ENCODE measurements at regions not wholly inside any gene's neighbourhood (a gene's known extent, or its start where the extent isn't known, plus 50 kb on each side); places are given as distances from the start of the nearest gene placed in this dataset.

- peaks cover 1% of the 10 kb centered on the region for H3K27me3 Mint-ChIP-seq
- H3K36me3 Mint-ChIP-seq = peaks cover 5% of the 10 kb centered on the region
- peaks cover 6% of the 10 kb centered on the region for H3K4me1 Mint-ChIP-seq
- peaks cover 5% of the 10 kb centered on the region for H3K9me3 Mint-ChIP-seq
- H3K27ac Mint-ChIP-seq = no peak overlapping the region
- H3K4me3 Mint-ChIP-seq = no peak overlapping the region
Observed at GRCh38 chr7:28276298-28276697, 95.7 kb upstream of the JAZF1 start.

- peaks cover 3% of the 10 kb centered on the region for H3K4me1 Mint-ChIP-seq
- H3K9me3 Mint-ChIP-seq = peaks cover 5% of the 10 kb centered on the region
- H3K4me3 Mint-ChIP-seq = no peak overlapping the region
- H3K36me3 Mint-ChIP-seq = peaks cover 5% of the 10 kb centered on the region
- H3K27me3 Mint-ChIP-seq = peaks cover 1% of the 10 kb centered on the region
- no peak overlapping the region for H3K27ac Mint-ChIP-seq
Observed at GRCh38 chr7:28277364-28277763, 96.8 kb upstream of the JAZF1 start.

GRCh38 chr7:28277958-28278357, 97.4 kb upstream of the JAZF1 start:
- Mint-ChIP-seq H3K27me3 (no peaks in the 10 kb centered on the region), H3K4me3 (no peak overlapping the region), H3K27ac (no peak overlapping the region), H3K36me3 (peaks cover 3% of the 10 kb centered on the region), H3K9me3 (peaks cover 5% of the 10 kb centered on the region), H3K4me1 (no peaks in the 10 kb centered on the region)

GRCh38 chr7:28280516-28280915, 99.9 kb upstream of the JAZF1 start:
- no peaks in the 10 kb centered on the region for H3K9me3 Mint-ChIP-seq
- no peaks in the 10 kb centered on the region for H3K36me3 Mint-ChIP-seq
- H3K27ac Mint-ChIP-seq = peak overlapping the region; percentile 26
- no peaks in the 10 kb centered on the region for H3K27me3 Mint-ChIP-seq
- H3K4me3 Mint-ChIP-seq = no peak overlapping the region
- H3K4me1 Mint-ChIP-seq = no peaks in the 10 kb centered on the region

- Mint-ChIP-seq H3K4me1 (peaks cover 8% of the 10 kb centered on the region), H3K36me3 (no peaks in the 10 kb centered on the region), H3K27me3 (peaks cover 5% of the 10 kb centered on the region), H3K9me3 (no peaks in the 10 kb centered on the region), H3K4me3 (no peak overlapping the region), H3K27ac (no peak overlapping the region)
Observed at GRCh38 chr7:28290496-28290895, 109.9 kb upstream of the JAZF1 start.

DNA sequence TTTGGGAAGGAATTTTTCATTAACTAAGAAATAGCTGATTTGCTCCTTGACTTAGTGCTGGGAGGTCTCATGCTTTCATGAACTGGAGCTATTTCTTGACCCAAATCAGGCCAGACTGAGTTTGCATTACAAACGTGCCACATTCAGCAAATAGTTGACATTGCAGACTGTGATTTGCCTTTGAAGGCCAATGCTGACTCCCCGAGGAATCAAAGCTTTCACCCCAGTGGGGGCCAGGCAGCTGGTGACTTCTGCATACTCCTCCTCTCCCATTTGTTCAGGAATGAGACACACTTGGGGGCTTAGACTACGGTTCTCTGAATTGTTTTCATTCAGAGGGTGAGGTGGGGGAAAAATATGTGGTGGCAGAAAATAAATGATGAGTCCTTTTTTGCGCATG, 111.0 kb upstream of the JAZF1 start:
- Mint-ChIP-seq H3K4me3 (no peak overlapping the region), H3K9me3 (no peaks in the 10 kb centered on the region), H3K4me1 (peaks cover 8% of the 10 kb centered on the region), H3K27me3 (peaks cover 5% of the 10 kb centered on the region), H3K27ac (peak overlapping the region; percentile 1), H3K36me3 (no peaks in the 10 kb centered on the region)

- H3K9me3 Mint-ChIP-seq = no peaks in the 10 kb centered on the region
- no peaks in the 10 kb centered on the region for H3K36me3 Mint-ChIP-seq
- H3K4me1 Mint-ChIP-seq = peaks cover 8% of the 10 kb centered on the region
- H3K4me3 Mint-ChIP-seq = no peak overlapping the region
- H3K27ac Mint-ChIP-seq = no peak overlapping the region
- H3K27me3 Mint-ChIP-seq = peaks cover 5% of the 10 kb centered on the region
Observed at GRCh38 chr7:28292834-28293526, 112.4 kb upstream of the JAZF1 start.

DNA sequence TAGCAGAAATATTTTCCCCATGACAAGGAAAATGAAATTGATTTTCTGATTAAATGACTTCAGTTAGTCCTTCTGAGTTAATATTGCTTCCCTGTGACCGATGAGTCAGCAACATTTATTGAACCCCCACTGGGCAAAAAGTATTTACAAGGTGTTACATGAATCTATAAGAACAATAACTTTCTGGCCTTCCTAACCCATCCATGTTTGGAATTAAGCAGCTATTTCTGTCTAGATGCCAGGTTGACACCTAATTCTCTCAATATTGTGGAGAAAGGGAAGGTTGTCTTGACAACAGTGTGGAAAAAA, 112.9 kb upstream of the JAZF1 start:
- H3K4me1 Mint-ChIP-seq = peaks cover 8% of the 10 kb centered on the region
- peaks cover 5% of the 10 kb centered on the region for H3K27me3 Mint-ChIP-seq
- no peaks in the 10 kb centered on the region for H3K9me3 Mint-ChIP-seq
- H3K27ac Mint-ChIP-seq = no peak overlapping the region
- H3K36me3 Mint-ChIP-seq = no peaks in the 10 kb centered on the region
- H3K4me3 Mint-ChIP-seq = no peak overlapping the region

DNA sequence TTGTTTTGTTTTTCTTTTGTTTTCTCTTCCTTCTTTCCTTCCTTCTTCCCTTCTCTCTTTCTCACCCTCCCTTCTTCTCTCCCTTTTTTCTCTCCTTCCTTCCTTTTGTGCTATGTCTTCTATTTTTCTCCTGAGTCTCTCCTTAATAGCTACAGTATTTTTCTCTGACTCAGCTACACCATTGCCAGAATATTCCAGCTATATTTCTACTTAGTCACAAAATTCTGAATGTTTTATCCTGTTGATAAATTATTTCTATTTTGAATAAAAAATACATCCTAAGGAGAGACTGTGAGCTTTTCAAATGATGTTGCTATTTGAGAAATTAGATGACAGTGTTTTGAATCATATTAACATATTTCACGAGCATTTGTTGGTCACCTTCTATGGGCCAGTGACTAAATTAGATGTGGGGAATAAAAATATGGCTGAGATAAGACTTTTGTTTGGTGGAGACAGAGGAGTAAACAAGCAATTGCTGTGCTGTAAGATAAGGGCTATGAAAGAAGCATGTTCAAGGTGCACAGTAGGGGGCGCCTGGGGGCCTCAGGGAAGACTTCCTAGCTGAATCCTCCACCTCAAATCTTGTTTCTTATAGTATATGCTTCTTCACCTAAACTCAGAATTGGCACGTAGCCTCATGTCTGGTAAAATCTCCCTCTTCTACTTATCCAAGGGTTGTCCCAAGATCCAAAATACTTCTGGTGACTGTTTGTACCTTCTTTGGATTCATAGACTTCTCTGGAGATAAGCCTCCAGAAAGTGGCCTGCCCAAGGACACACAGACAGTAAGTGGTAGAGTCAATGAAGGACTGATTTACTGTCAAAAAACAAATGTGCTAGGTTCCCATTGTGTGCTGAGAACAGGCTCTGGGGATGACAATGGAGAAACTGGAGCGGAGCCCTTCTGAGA, 115.5 kb upstream of the CREB5 start:
- H3K27ac Mint-ChIP-seq = no peak overlapping the region
- H3K27me3 Mint-ChIP-seq = peaks cover 5% of the 10 kb centered on the region
- H3K4me3 Mint-ChIP-seq = no peak overlapping the region
- H3K9me3 Mint-ChIP-seq = no peaks in the 10 kb centered on the region
- peaks cover 8% of the 10 kb centered on the region for H3K4me1 Mint-ChIP-seq
- no peaks in the 10 kb centered on the region for H3K36me3 Mint-ChIP-seq

- Mint-ChIP-seq H3K4me3 (no peak overlapping the region), H3K27ac (no peak overlapping the region), H3K36me3 (no peaks in the 10 kb centered on the region), H3K4me1 (peaks cover 2% of the 10 kb centered on the region), H3K27me3 (peaks cover 5% of the 10 kb centered on the region), H3K9me3 (no peaks in the 10 kb centered on the region)
Observed at GRCh38 chr7:28297801-28298459, 114.4 kb upstream of the CREB5 start.

DNA sequence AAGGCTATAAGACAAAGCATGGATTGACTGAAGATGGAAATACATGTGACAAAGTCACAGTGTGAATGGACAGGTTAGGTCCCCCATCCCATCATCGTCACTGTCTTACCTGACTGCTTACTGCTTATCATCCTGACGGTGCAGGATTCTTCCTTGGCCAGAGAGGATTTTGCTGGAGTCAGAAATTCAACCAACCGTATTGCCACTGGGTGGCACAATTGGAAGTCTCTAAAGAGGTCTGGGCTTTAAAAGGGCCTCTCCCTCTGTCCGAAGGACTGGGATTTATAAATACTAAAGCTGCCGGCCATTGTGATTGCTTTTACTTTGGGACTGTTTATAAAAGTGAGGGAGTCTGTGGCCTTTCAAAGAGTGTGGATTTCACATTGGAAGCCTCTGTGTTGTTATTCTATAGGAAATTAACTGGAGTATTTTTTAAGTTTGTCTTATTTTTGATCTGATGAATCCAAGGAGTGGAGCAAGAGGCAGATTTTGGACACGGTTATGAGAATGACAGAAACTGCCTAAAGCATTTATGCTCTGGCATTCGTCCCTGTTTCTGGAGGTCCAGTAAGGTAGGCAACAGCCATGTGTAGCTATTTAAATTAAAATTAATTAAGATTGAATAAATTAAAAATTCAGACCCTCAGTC, 113.3 kb upstream of the CREB5 start:
- Mint-ChIP-seq H3K27ac (no peak overlapping the region), H3K4me3 (no peak overlapping the region), H3K9me3 (no peaks in the 10 kb centered on the region), H3K36me3 (no peaks in the 10 kb centered on the region), H3K4me1 (no peaks in the 10 kb centered on the region), H3K27me3 (peaks cover 2% of the 10 kb centered on the region)

DNA sequence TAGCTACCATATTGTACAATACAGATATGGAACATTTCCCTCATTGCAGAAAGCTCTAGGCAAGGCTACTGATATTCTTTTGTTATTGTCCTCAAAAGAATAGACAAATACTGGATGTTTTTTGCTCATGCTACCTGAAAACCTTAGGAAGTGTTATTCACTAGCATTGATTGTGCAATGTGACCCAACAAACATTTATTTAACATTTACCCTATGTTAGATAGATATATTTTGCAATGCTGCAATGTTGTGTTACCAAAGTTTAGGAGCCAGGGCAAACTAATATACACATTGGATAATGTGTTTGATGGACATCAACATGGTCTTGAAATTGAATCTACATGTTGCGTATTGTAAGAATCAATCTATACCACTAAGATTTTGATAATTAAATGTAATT, 112.8 kb upstream of the CREB5 start:
- no peaks in the 10 kb centered on the region for H3K27me3 Mint-ChIP-seq
- no peaks in the 10 kb centered on the region for H3K36me3 Mint-ChIP-seq
- H3K27ac Mint-ChIP-seq = no peak overlapping the region
- H3K4me1 Mint-ChIP-seq = no peaks in the 10 kb centered on the region
- H3K4me3 Mint-ChIP-seq = no peak overlapping the region
- no peaks in the 10 kb centered on the region for H3K9me3 Mint-ChIP-seq

DNA sequence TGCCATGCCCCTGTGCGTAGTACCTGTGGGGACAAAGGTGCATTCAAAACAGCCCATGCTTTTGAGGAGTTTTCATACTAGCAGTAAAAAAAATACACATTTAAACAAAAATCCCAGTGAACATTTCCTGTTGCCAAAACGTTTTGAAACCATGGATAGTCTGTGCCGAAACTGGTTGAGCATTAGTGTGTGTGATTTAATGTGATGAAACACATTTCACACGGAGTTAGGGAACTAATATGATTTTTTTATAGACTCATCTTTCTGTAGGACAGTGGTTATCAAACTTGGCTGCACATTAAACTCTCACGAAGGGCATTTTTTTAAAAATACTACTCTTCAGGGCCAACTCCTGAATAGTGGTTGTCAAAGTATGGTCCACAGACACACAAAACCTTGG, 111.8 kb upstream of the CREB5 start:
- Mint-ChIP-seq H3K4me1 (no peaks in the 10 kb centered on the region), H3K27ac (no peak overlapping the region), H3K4me3 (no peak overlapping the region), H3K27me3 (no peaks in the 10 kb centered on the region), H3K9me3 (no peaks in the 10 kb centered on the region), H3K36me3 (no peaks in the 10 kb centered on the region)

DNA sequence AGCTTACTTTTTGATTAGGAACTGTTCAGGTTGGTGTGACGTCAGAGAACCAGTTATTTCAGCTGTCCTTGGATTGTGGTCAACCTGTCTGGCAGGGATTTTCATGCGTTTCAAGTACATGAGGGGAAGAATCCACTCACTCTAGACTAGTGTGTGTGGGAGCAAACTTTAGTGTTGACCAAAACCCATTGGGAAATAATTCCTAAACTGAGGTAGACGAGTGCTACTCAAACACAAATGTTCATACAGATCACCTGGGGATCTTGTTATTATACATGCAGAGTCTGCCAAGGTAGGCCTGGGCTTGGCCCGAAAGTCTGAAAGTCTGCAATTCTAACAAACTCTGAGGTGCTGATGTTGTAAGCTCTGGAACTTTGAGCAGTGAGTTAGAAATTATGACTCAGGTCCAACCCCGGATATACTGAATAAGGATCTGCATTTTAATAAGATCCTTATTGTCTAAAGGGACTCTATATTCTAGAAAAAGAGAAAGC, 111.1 kb upstream of the CREB5 start:
- H3K4me3 Mint-ChIP-seq = no peak overlapping the region
- H3K4me1 Mint-ChIP-seq = no peaks in the 10 kb centered on the region
- H3K9me3 Mint-ChIP-seq = no peaks in the 10 kb centered on the region
- H3K27ac Mint-ChIP-seq = no peak overlapping the region
- no peaks in the 10 kb centered on the region for H3K27me3 Mint-ChIP-seq
- no peaks in the 10 kb centered on the region for H3K36me3 Mint-ChIP-seq

GRCh38 chr7:28304290-28304689, 108.0 kb upstream of the CREB5 start:
- Mint-ChIP-seq H3K36me3 (no peaks in the 10 kb centered on the region), H3K4me1 (no peaks in the 10 kb centered on the region), H3K9me3 (no peaks in the 10 kb centered on the region), H3K4me3 (no peak overlapping the region), H3K27ac (no peak overlapping the region), H3K27me3 (no peaks in the 10 kb centered on the region)
